ENCODE measurements at regions not wholly inside any gene's neighbourhood (a gene's known extent, or its start where the extent isn't known, plus 50 kb on each side); places are given as distances from the start of the nearest gene placed in this dataset.
A peak's percentile ranks its signal among the peaks of the same experiment; 100 is the strongest.

- DNase-seq (ENCODE audit: extremely low read depth, low read depth) = no peak
- TF ChIP-seq CTCF (IDR thresholded peaks at IDR 0.05; ENCODE audit: low read depth, low read length) = no peak
Measured at GRCh38 chr1:222459652-222460051, 88.3 kb downstream of the HHIPL2 start.

DNA sequence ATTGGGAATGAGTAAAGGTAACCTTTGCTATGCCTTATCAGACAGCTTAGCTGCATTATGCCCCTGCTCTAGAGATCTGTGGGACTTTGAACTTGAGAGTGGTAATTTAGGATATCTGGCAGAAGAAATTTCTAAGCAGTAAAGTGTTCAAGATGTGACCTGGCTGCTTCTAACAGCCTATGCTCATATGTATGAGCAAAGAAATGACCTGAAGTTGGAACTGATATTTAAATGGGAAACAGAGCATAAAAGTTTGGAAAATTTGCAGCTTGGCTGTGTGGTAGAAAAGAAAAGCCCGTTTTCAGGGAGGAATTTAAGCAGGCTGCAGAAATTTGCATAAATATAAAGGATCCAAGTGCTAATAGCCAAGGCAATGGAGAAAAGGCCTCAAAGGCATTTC lies 90.4 kb downstream of the HHIPL2 start:
- no peak for TF ChIP-seq CTCF (IDR thresholded peaks at IDR 0.05; ENCODE audit: low read depth, low read length)

DNA sequence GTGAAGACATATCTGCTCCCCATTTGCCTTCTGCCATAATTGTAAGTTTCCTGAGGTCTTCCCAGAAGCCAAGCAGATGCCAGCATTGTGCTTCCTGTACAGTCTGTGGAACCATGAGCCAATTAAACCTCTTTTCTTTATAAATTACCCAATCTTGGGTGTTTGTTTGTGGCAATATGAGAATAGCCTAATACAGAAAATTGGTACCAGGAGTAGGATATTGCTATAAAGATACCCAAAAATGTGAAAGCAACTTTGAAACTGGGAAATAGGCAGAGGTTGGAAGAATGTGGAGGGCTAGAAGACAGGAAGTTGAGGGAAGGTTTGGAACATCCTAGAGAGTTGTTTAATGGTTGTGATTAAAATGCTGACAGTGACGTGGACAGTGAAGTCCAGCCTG lies 90.8 kb downstream of the HHIPL2 start:
- no peak for DNase-seq (ENCODE audit: extremely low read depth, low read depth)
- no peak for TF ChIP-seq CTCF (IDR thresholded peaks at IDR 0.05; ENCODE audit: low read depth, low read length)

More for the DNA sequence above, 90.4 kb downstream of the HHIPL2 start:
- DNase-seq (ENCODE audit: extremely low read depth, low read depth) = no peak

GRCh38 chr1:222455188-222455879 lies 92.6 kb downstream of the HHIPL2 start:
- DNase-seq (ENCODE audit: extremely low read depth, low read depth) = peak; percentile 75
- peak; percentile 96 for TF ChIP-seq CTCF (IDR thresholded peaks at IDR 0.05; ENCODE audit: low read depth, low read length)

DNA sequence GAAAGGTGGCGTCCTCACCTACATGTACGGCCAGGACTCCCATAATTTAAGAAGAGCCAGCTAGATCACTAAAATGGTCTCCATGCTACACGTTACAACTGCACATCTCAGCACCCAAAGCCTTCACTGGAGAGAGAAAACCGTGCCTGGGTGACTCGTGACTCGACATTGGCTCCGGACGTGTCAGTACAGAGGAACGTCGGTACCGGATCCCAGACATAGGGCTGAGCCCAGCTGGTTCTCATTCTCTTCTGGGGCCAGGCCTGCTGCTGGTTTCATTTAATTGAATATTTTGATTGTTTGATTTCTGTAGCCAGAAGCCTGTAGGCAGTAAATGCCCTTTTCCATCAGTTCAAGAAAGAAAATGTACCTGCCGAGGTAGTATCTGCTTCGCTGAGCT lies 93.1 kb downstream of the HHIPL2 start:
- no peak for TF ChIP-seq CTCF (IDR thresholded peaks at IDR 0.05; ENCODE audit: low read depth, low read length)
- DNase-seq (ENCODE audit: extremely low read depth, low read depth) = peak; percentile 40

- no peak for TF ChIP-seq CTCF (IDR thresholded peaks at IDR 0.05; ENCODE audit: low read depth, low read length)
- DNase-seq (ENCODE audit: extremely low read depth, low read depth) = no peak
Measured at GRCh38 chr1:222454186-222454585, 93.7 kb downstream of the HHIPL2 start.

DNA sequence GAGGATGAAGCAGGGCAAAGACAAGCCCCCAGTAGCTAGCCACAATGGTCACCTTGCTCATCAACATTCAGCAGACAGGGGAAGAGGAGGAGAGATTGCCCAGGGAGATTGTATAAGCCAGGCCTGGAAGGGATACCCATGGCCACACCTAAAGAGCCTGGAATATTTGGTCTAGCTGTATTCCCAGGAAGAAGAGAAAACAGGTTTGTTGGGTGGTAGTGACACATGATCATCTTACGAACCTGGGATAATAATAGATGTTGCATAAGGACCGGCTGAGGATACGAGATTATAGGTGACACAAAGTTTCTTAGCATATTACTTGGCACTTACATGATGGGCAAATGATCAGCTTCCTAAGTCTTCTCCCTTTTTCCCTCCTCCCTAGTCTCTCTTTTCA lies 95.9 kb downstream of the HHIPL2 start:
- no peak for TF ChIP-seq CTCF (IDR thresholded peaks at IDR 0.05; ENCODE audit: low read depth, low read length)
- no peak for DNase-seq (ENCODE audit: extremely low read depth, low read depth)
